ENCODE measurements at regions not wholly inside any gene's neighbourhood (a gene's known extent, or its start where the extent isn't known, plus 50 kb on each side); places are given as distances from the start of the nearest gene placed in this dataset.

DNA sequence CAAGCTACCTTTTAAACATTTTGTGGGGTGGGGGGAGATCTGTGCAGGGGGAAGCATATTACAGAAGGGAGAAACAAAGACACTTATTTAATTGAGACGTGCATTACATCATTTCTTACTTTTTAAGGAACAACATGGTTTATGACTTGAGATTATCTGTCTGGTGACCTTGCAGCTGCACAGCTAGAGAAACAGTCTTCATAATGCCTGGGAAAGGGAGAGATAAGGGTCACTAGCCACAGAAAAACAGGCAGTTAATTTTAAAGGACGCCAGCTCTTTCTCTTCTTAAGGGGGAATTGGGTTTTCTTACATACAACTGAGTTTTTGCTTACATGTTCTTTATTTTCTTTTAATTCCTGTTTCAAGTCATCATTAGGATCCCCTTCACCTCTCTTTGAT is 147.9 kb downstream of the SST start:
- TF ChIP-seq, protein P1, sequence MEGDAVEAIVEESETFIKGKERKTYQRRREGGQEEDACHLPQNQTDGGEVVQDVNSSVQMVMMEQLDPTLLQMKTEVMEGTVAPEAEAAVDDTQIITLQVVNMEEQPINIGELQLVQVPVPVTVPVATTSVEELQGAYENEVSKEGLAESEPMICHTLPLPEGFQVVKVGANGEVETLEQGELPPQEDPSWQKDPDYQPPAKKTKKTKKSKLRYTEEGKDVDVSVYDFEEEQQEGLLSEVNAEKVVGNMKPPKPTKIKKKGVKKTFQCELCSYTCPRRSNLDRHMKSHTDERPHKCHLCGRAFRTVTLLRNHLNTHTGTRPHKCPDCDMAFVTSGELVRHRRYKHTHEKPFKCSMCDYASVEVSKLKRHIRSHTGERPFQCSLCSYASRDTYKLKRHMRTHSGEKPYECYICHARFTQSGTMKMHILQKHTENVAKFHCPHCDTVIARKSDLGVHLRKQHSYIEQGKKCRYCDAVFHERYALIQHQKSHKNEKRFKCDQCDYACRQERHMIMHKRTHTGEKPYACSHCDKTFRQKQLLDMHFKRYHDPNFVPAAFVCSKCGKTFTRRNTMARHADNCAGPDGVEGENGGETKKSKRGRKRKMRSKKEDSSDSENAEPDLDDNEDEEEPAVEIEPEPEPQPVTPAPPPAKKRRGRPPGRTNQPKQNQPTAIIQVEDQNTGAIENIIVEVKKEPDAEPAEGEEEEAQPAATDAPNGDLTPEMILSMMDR (IDR thresholded peaks at IDR 0.05; ENCODE audit: insufficient read depth, low read length, poor library complexity, severe bottlenecking) = no peak
- TF ChIP-seq EZH2phosphoT487 (conservative IDR thresholded peaks at IDR 0.05; ENCODE audit: low read length) = no peak

Data from SU-DHL-6 (cell line).